CD4-positive, alpha-beta T cell (primary cell): ENCODE measurements at regions not wholly inside any gene's neighbourhood (a gene's known extent, or its start where the extent isn't known, plus 50 kb on each side); places are given as distances from the start of the nearest gene placed in this dataset.

ENCODE experiments used
- ATAC-seq: fragments of 200-7000 bp; cut with Tn5 transposase; one replicate; pipeline ENCODE4 v1.10.0; 2022; ENCODE audit warnings: mild to moderate bottlenecking; ENCODE audit not compliant: poor library complexity
- CTCF ChIA-PET: fragments of 350-600 bp; sonication (Branson Sonifier 250); formaldehyde crosslinking; loops from one replicate; lab custom pipeline; 2021; ENCODE audit warnings: antibody characterized with exemption, inconsistent platforms; lab: Charles Lee
- POLR2A ChIA-PET: fragments of 350-600 bp; sonication (Branson Sonifier 250); formaldehyde crosslinking; loops from one replicate; lab custom pipeline; 2021; ENCODE audit warnings: antibody characterized with exemption, inconsistent platforms; lab: Charles Lee
- DNase-seq, 14 experiments: peaks; one replicate each; pipeline ENCODE4 v3.0.0-alpha.2; 2013 to 2020; ENCODE audit warnings: mixed read lengths in 2 of 14
- H3K27ac ChIP-seq, 2 donors: one replicate each; pipeline versions ENCODE4 v1.5.1 to v1.7.0; 2013; ENCODE audit warnings: low read length in 2 of 2, low read depth in 1 of 2, mild to moderate bottlenecking in 1 of 2
- H3K27me3 ChIP-seq, 2 experiments: 1 replicate in 1 of 2; 2 replicates in 1 of 2; pipeline versions ENCODE4 v1.6.1 to v1.7.0; 2013; ENCODE audit warnings: low read length in 2 of 2, control low read depth in 1 of 2, mild to moderate bottlenecking in 1 of 2, moderate library complexity in 1 of 2; ENCODE audit not compliant: insufficient read depth in 2 of 2, control insufficient read depth in 1 of 2
- H3K36me3 ChIP-seq: one replicate; pipeline ENCODE4 v1.6.1; 2013; ENCODE audit warnings: low read length, control low read depth; ENCODE audit not compliant: insufficient read depth
- H3K4me1 ChIP-seq: one replicate; pipeline ENCODE4 v1.6.1; 2013; ENCODE audit warnings: low read length, control low read depth; ENCODE audit not compliant: insufficient read depth
- H3K4me3 ChIP-seq: one replicate; pipeline ENCODE4 v1.5.1; 2013; ENCODE audit warnings: mild to moderate bottlenecking, low read length, moderate library complexity
- H3K9me3 ChIP-seq, 2 experiments: 1 replicate in 1 of 2; 2 replicates in 1 of 2; pipeline versions ENCODE4 v1.6.1 to v1.7.0; 2013; ENCODE audit warnings: low read length in 2 of 2, mild to moderate bottlenecking in 2 of 2, control low read depth in 1 of 2, moderate library complexity in 1 of 2; ENCODE audit not compliant: control insufficient read depth in 1 of 2, insufficient read depth in 1 of 2
- H3K27ac Mint-ChIP-seq: one replicate; pipeline ENCODE4 v1.8.0; 2020; ENCODE audit warnings: mixed read lengths
- H3K27me3 Mint-ChIP-seq: one replicate; pipeline ENCODE4 v1.8.0; 2021; ENCODE audit warnings: mixed read lengths
- H3K36me3 Mint-ChIP-seq: one replicate; pipeline ENCODE4 v1.8.0; 2021; ENCODE audit warnings: low read depth, mixed read lengths
- H3K4me1 Mint-ChIP-seq: one replicate; pipeline ENCODE4 v1.8.0; 2021; ENCODE audit warnings: low read depth, mixed read lengths
- H3K4me3 Mint-ChIP-seq: one replicate; pipeline ENCODE4 v1.8.0; 2020; ENCODE audit warnings: mild to moderate bottlenecking, mixed read lengths
- H3K9me3 Mint-ChIP-seq: one replicate; pipeline ENCODE4 v1.8.0; 2020; ENCODE audit warnings: mixed read lengths
- intact Hi-C, 2 experiments: fragments of 100-400 bp; cut with DNase I in 1 of 2; cut with micrococcal nuclease in 1 of 2; formaldehyde crosslinking; loops; one replicate each; pipeline versions ENCODE4 v1.15.1 to v1.9.0; 2023 to 2025; cut with DNase I, micrococcal nuclease
- TF ChIP-seq, protein P1 (sequence below): fragments of 200-600 bp; IDR thresholded peaks from one replicate; pipeline ENCODE4 v1.8.0; 2022; ENCODE audit warnings: antibody characterized with exemption, mild to moderate bottlenecking

DNA sequence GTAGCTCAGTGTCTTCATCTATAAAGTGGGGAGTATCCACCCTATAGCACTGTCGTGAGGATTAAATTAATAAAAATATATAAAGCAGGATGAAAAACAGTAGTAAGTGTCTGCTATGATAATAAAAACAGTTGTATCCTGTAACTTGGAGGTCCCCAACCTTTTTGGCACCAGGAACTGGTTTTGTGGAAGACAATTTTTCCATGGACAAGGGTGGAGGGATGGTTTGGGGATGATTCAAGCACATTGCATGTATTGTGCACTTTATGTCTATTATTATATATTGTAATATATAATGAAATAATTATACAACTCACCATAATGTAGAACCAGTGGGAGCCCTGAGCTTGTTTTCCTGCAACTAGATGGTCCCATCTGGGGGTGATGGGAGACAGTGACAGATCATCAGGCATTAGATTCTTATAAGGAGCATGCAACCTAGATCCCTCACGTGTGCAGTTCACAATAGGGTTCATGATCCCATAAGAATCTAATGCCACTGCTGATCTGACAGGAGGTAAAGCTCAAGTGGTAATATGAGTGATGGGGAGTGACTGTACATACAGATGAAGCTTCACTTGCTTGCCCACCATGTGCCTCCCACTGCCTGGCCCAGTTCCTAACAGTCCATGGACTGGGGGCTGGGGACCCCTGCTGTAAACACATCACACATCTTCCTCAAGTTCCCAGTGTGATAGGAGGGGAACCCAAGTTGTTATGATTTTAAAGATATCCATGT, 177.4 kb upstream of the DAPK1 start:
- no peaks in the 10 kb centered on the region for H3K4me1 Mint-ChIP-seq
- peaks cover 4% of the 10 kb centered on the region for H3K27me3 Mint-ChIP-seq

GRCh38 chr9:87322840-87323635, 174.6 kb upstream of the DAPK1 start:
- intact Hi-C loops: loop anchor here (5.0 to 10.0 kb wide), 6 partner anchors 208 to 1506 kb away; no protein-coding TSS in a partner anchor
- ChIA-PET POLR2A (no interaction called here), CTCF (no interaction called here)

More for the DNA sequence above, 177.4 kb upstream of the DAPK1 start:
- H3K9me3 Mint-ChIP-seq: no peaks in the 10 kb centered on the region
- no peak for DNase-seq
- Histone ChIP-seq H3K36me3 (no peaks in the 10 kb centered on the region), H3K9me3 (no peaks in the 10 kb centered on the region), H3K4me1 (no peaks in the 10 kb centered on the region), H3K4me3 (no peak overlapping the region), H3K27ac (no peak overlapping the region), H3K27me3 (peaks cover 0 to under 1% of the 10 kb centered on the region in 2 experiments)
- intact Hi-C loops: loop anchor here (5.0 to 10.0 kb wide), 6 partner anchors 206 to 1503 kb away; no protein-coding TSS in a partner anchor
- CTCF ChIA-PET: interaction anchor here (0.6 kb wide), 1 partner anchor 1230 kb away, joined by 5 read pairs; no protein-coding TSS in a partner anchor
- H3K27ac Mint-ChIP-seq: no peak overlapping the region
- POLR2A ChIA-PET: no interaction called here
- no peak for ATAC-seq
- TF ChIP-seq, protein P1, sequence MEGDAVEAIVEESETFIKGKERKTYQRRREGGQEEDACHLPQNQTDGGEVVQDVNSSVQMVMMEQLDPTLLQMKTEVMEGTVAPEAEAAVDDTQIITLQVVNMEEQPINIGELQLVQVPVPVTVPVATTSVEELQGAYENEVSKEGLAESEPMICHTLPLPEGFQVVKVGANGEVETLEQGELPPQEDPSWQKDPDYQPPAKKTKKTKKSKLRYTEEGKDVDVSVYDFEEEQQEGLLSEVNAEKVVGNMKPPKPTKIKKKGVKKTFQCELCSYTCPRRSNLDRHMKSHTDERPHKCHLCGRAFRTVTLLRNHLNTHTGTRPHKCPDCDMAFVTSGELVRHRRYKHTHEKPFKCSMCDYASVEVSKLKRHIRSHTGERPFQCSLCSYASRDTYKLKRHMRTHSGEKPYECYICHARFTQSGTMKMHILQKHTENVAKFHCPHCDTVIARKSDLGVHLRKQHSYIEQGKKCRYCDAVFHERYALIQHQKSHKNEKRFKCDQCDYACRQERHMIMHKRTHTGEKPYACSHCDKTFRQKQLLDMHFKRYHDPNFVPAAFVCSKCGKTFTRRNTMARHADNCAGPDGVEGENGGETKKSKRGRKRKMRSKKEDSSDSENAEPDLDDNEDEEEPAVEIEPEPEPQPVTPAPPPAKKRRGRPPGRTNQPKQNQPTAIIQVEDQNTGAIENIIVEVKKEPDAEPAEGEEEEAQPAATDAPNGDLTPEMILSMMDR: no peak
- no peak overlapping the region for H3K4me3 Mint-ChIP-seq
- H3K36me3 Mint-ChIP-seq: no peaks in the 10 kb centered on the region

GRCh38 chr9:87323928-87324327, 173.7 kb upstream of the DAPK1 start:
- no peak overlapping the region for H3K27ac ChIP-seq
- Mint-ChIP-seq H3K4me1 (no peaks in the 10 kb centered on the region), H3K4me3 (no peak overlapping the region), H3K9me3 (no peaks in the 10 kb centered on the region), H3K27ac (no peak overlapping the region), H3K36me3 (no peaks in the 10 kb centered on the region), H3K27me3 (peaks cover 26% of the 10 kb centered on the region)
- H3K9me3 ChIP-seq: no peaks in the 10 kb centered on the region
- H3K27me3 ChIP-seq: peaks cover 0 to 6% of the 10 kb centered on the region in 2 experiments
- H3K4me1 ChIP-seq: no peaks in the 10 kb centered on the region
- DNase-seq: no peak
- ATAC-seq: no peak
- H3K4me3 ChIP-seq: no peak overlapping the region
- TF ChIP-seq, protein P1: no peak
- H3K36me3 ChIP-seq: no peaks in the 10 kb centered on the region
- ChIA-PET CTCF (no interaction called here), POLR2A (no interaction called here)
- intact Hi-C loops: loop anchor here (1.0 to 10.0 kb wide), 9 partner anchors 209 to 1507 kb away; no protein-coding TSS in a partner anchor

More at GRCh38 chr9:87322840-87323635, 174.6 kb upstream of the DAPK1 start:
- H3K4me1 Mint-ChIP-seq: no peaks in the 10 kb centered on the region
- H3K9me3 Mint-ChIP-seq: no peaks in the 10 kb centered on the region
- TF ChIP-seq, protein P1: no peak
- H3K4me3 ChIP-seq: no peak overlapping the region
- no peaks in the 10 kb centered on the region for H3K4me1 ChIP-seq
- DNase-seq: no peak
- H3K36me3 ChIP-seq: no peaks in the 10 kb centered on the region
- H3K9me3 ChIP-seq: no peaks in the 10 kb centered on the region
- H3K4me3 Mint-ChIP-seq: no peak overlapping the region
- no peak overlapping the region for H3K27ac ChIP-seq
- H3K27me3 ChIP-seq: peaks cover 0 to 6% of the 10 kb centered on the region in 2 experiments
- H3K27ac Mint-ChIP-seq: no peak overlapping the region
- ATAC-seq: no peak
- H3K36me3 Mint-ChIP-seq: no peaks in the 10 kb centered on the region
- peaks cover 23% of the 10 kb centered on the region for H3K27me3 Mint-ChIP-seq
